ENCODE measurements at regions not wholly inside any gene's neighbourhood (a gene's known extent, or its start where the extent isn't known, plus 50 kb on each side); places are given as distances from the start of the nearest gene placed in this dataset.

- Histone ChIP-seq H3K36me3 (ENCODE audit: control insufficient read depth, insufficient read depth, low read length) (no peaks in the 10 kb centered on the region), H3K79me1 (ENCODE audit: low read depth in 1 of 2, low read length in 2 of 2) (no peaks in the 10 kb centered on the region), H3K27me3 (ENCODE audit: control insufficient read depth, insufficient read depth, low read length) (peaks cover 5% of the 10 kb centered on the region), H3K4me1 (ENCODE audit: control insufficient read depth, insufficient read depth, low read length) (no peaks in the 10 kb centered on the region; the same call in 1 of the 2 replicates), H3K9me1 (ENCODE audit: insufficient read depth, low read length) (peaks cover 8% of the 10 kb centered on the region; the same call in 1 of the 2 replicates), H2BK120ac (ENCODE audit: low read depth, low read length) (peak overlapping the region; percentile 88; the same call in 1 of the 2 replicates), H3K4me3 (ENCODE audit: insufficient read depth, low read depth, low read length) (no peak overlapping the region), H2BK20ac (ENCODE audit: low read depth, low read length) (peak overlapping the region; percentile 73; the same call in 1 of the 2 replicates), H3K9me3 (ENCODE audit: control insufficient read depth, insufficient read depth, low read length) (no peaks in the 10 kb centered on the region), H3K18ac (ENCODE audit: low read depth, low read length) (no peak overlapping the region; the same call in 1 of the 2 replicates), H3K14ac (replicated peaks; ENCODE audit: low read depth, low read length) (peak overlapping the region; percentile 68; the same call in 1 of the 2 replicates), H2BK15ac (ENCODE audit: low read depth, low read length) (peak overlapping the region; percentile 60; the same call in 1 of the 3 replicates), H2AK9ac (replicated peaks; ENCODE audit: low read depth, low read length, poor library complexity) (no peak overlapping the region), H3K4me2 (ENCODE audit: low read depth, low read length) (no peak overlapping the region), H3K23ac (ENCODE audit: low read depth, low read length) (no peak overlapping the region), H3K4ac (ENCODE audit: low read depth, low read length) (peak overlapping the region; percentile 51; the same call in 1 of the 2 replicates), H4K91ac (ENCODE audit: insufficient read depth, low read depth, low read length) (peak overlapping the region; percentile 52; the same call in 1 of the 2 replicates), H2AFZ (replicated peaks; ENCODE audit: low read length, poor library complexity) (no peak overlapping the region), H4K8ac (ENCODE audit: low read depth in 2 of 2, low read length in 2 of 2) (peak overlapping the region; percentile 55 to 56; a peak in 2 of 4 replicates), H3K9ac (ENCODE audit: low read depth, low read length) (no peak overlapping the region), H4K5ac (ENCODE audit: low read depth, low read length) (no peak overlapping the region), H2AK5ac (ENCODE audit: low read depth, low read length) (no peak overlapping the region), H2BK5ac (ENCODE audit: low read depth, low read length, poor library complexity, severe bottlenecking) (no peak overlapping the region), H3K56ac (ENCODE audit: extremely low read depth, insufficient read depth, low read length) (no peak overlapping the region), H4K20me1 (ENCODE audit: insufficient read depth, low read length) (no peaks in the 10 kb centered on the region), H3K27ac (ENCODE audit: insufficient read depth, low read length) (no peak overlapping the region)
- intact Hi-C loops (cut with micrococcal nuclease) = no loop called here
- dilution Hi-C loops (cut with HindIII; ENCODE audit: low sequenced_read_pairs, unreplicated experiment) = no loop called here
- ATAC-seq (ENCODE audit: low read depth) (no peak), DNase-seq (no peak)
- no TSS peak for BruUV-seq (replicated peaks)
- ChIA-PET CTCF (no interaction called here), POLR2A (ENCODE audit: unreplicated experiment) (no interaction called here)
- TF ChIP-seq NFE2L2 (IDR thresholded peaks at IDR 0.05; ENCODE audit: low read depth, low read length) = no peak
- TF ChIP-seq CEBPB (IDR thresholded peaks at IDR 0.05; ENCODE audit: low read depth, low read length) = no peak
- TF ChIP-seq SMC3 (IDR thresholded peaks at IDR 0.05; ENCODE audit: low read depth, low read length) = no peak
- TF ChIP-seq CHD1 (IDR thresholded peaks at IDR 0.05; ENCODE audit: low read depth, low read length) = no peak
- TF ChIP-seq, protein P1, sequence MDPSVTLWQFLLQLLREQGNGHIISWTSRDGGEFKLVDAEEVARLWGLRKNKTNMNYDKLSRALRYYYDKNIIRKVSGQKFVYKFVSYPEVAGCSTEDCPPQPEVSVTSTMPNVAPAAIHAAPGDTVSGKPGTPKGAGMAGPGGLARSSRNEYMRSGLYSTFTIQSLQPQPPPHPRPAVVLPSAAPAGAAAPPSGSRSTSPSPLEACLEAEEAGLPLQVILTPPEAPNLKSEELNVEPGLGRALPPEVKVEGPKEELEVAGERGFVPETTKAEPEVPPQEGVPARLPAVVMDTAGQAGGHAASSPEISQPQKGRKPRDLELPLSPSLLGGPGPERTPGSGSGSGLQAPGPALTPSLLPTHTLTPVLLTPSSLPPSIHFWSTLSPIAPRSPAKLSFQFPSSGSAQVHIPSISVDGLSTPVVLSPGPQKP (IDR thresholded peaks at IDR 0.05; ENCODE audit: borderline replicate concordance, low read depth, low read length) = no peak
- TF ChIP-seq BHLHE40 (IDR thresholded peaks at IDR 0.05; ENCODE audit: low read depth, low read length) = no peak
- no peak for TF ChIP-seq USF2 (IDR thresholded peaks at IDR 0.05; ENCODE audit: low read depth, low read length)
- no peak for TF ChIP-seq MXI1 (IDR thresholded peaks at IDR 0.05; ENCODE audit: borderline replicate concordance, low read depth, low read length)
- TF ChIP-seq, protein P2, sequence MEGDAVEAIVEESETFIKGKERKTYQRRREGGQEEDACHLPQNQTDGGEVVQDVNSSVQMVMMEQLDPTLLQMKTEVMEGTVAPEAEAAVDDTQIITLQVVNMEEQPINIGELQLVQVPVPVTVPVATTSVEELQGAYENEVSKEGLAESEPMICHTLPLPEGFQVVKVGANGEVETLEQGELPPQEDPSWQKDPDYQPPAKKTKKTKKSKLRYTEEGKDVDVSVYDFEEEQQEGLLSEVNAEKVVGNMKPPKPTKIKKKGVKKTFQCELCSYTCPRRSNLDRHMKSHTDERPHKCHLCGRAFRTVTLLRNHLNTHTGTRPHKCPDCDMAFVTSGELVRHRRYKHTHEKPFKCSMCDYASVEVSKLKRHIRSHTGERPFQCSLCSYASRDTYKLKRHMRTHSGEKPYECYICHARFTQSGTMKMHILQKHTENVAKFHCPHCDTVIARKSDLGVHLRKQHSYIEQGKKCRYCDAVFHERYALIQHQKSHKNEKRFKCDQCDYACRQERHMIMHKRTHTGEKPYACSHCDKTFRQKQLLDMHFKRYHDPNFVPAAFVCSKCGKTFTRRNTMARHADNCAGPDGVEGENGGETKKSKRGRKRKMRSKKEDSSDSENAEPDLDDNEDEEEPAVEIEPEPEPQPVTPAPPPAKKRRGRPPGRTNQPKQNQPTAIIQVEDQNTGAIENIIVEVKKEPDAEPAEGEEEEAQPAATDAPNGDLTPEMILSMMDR (conservative IDR thresholded peaks at IDR 0.05; ENCODE audit: low read depth, low read length) = no peak
- no peak for TF ChIP-seq RCOR1 (IDR thresholded peaks at IDR 0.05; ENCODE audit: insufficient replicate concordance, low read length)
- no peak for TF ChIP-seq RAD21 (IDR thresholded peaks at IDR 0.05; ENCODE audit: low read length)
- no peak for TF ChIP-seq POLR2A (IDR thresholded peaks at IDR 0.05; ENCODE audit: low read depth, low read length)
- no peak for TF ChIP-seq MAFK (IDR thresholded peaks at IDR 0.05; ENCODE audit: low read depth, low read length)
- in situ Hi-C loops (cut with MboI; ENCODE audit: low sequenced_read_pairs) = no loop called here
These were observed 234.8 kb upstream of the DIPK2B start for GRCh38 chrX:45435481-45435880.

Data from IMR-90 (cell line).